LNCaP clone FGC (cell line): ENCODE measurements at regions not wholly inside any gene's neighbourhood (a gene's known extent, or its start where the extent isn't known, plus 50 kb on each side); places are given as distances from the start of the nearest gene placed in this dataset.

Experiments
- DNase-seq: peaks from one replicate; pipeline ENCODE4 v3.0.0-alpha.2; 2011; ENCODE audit warnings: low read depth
- H3K4me3 ChIP-seq: 2 replicates; pipeline ENCODE4 v1.5.1; 2011; ENCODE audit warnings: mild to moderate bottlenecking, low read depth, low read length, control low read depth
- CTCF ChIP-seq: IDR thresholded peaks from 2 replicates; pipeline ENCODE4 v1.5.1; 2012; ENCODE audit warnings: mild to moderate bottlenecking; ENCODE audit not compliant: control insufficient read depth, insufficient read depth; ENCODE audit errors: extremely low read depth

- no peak overlapping the region for H3K4me3 ChIP-seq
- TF ChIP-seq CTCF, result no peak
- no peak for DNase-seq
Measured at GRCh38 chr11:37371346-37371970, 773.4 kb upstream of the RAG2 start.

GRCh38 chr11:37370817-37371216 is 772.8 kb upstream of the RAG2 start:
- DNase-seq, result no peak
- H3K4me3 ChIP-seq, result no peak overlapping the region
- TF ChIP-seq CTCF, result no peak

GRCh38 chr11:37364246-37364839 is 766.3 kb upstream of the RAG2 start:
- no peak for TF ChIP-seq CTCF
- H3K4me3 ChIP-seq, result no peak overlapping the region
- no peak for DNase-seq

- no peak for DNase-seq
- no peak for TF ChIP-seq CTCF
- H3K4me3 ChIP-seq, result no peak overlapping the region
Measured at GRCh38 chr11:37353192-37353591, 755.2 kb upstream of the RAG2 start.

- peak; percentile 26; the same call in 1 of the 2 replicates for TF ChIP-seq CTCF
- no peak overlapping the region for H3K4me3 ChIP-seq
- DNase-seq, result no peak
Measured at GRCh38 chr11:37352485-37352884, 754.4 kb upstream of the RAG2 start.

GRCh38 chr11:37343290-37343689 is 745.3 kb upstream of the RAG2 start:
- H3K4me3 ChIP-seq, result no peak overlapping the region
- no peak for DNase-seq
- TF ChIP-seq CTCF, result no peak

- no peak overlapping the region for H3K4me3 ChIP-seq
- DNase-seq, result no peak
- TF ChIP-seq CTCF, result no peak
Measured at GRCh38 chr11:37336401-37336800, 738.4 kb upstream of the RAG2 start.
